Loucy (cell line): ENCODE measurements at regions not wholly inside any gene's neighbourhood (a gene's known extent, or its start where the extent isn't known, plus 50 kb on each side); places are given as distances from the start of the nearest gene placed in this dataset.

ENCODE experiments used
- H2AFZ ChIP-seq: fragments of 200-600 bp; sonication (generic); 2 replicates; pipeline ENCODE4 v1.6.0; 2016; ENCODE audit warnings: antibody characterized with exemption, mild to moderate bottlenecking, low read length, moderate library complexity
- H3F3A ChIP-seq: fragments of 200-600 bp; 2 replicates; pipeline ENCODE4 v1.6.0; 2016; ENCODE audit warnings: antibody characterized with exemption, low read depth, mild to moderate bottlenecking
- H3K27me3 ChIP-seq: fragments of 200-600 bp; sonication (generic); 2 replicates; pipeline ENCODE4 v1.6.1; 2014; ENCODE audit warnings: low read length, mild to moderate bottlenecking; ENCODE audit not compliant: insufficient read depth, poor library complexity, severe bottlenecking
- H3K36me3 ChIP-seq: fragments of 200-600 bp; sonication (generic); 2 replicates; pipeline ENCODE4 v1.6.1; 2016; ENCODE audit warnings: low read length; ENCODE audit not compliant: insufficient read depth
- H3K4me1 ChIP-seq: fragments of 200-600 bp; sonication (generic); 2 replicates; pipeline ENCODE4 v1.5.1; 2014; ENCODE audit warnings: low read length, mild to moderate bottlenecking; ENCODE audit not compliant: insufficient read depth, poor library complexity, severe bottlenecking
- H3K4me2 ChIP-seq: fragments of 200-600 bp; sonication (generic); 2 replicates; pipeline ENCODE4 v1.6.0; 2014; ENCODE audit warnings: antibody characterized with exemption, low read length, low read depth, mild to moderate bottlenecking; ENCODE audit not compliant: poor library complexity, severe bottlenecking
- H3K4me3 ChIP-seq: fragments of 200-600 bp; sonication (generic); 2 replicates; pipeline ENCODE4 v1.5.1; 2014; ENCODE audit warnings: low read length, mild to moderate bottlenecking, mixed read lengths; ENCODE audit not compliant: poor library complexity, severe bottlenecking
- H3K79me2 ChIP-seq: fragments of 200-600 bp; sonication (generic); 2 replicates; pipeline ENCODE4 v1.6.1; 2014; ENCODE audit warnings: low read length; ENCODE audit not compliant: insufficient read depth
- H3K9ac ChIP-seq: fragments of 200-600 bp; sonication (generic); 2 replicates; pipeline ENCODE4 v1.6.0; 2014; ENCODE audit warnings: mild to moderate bottlenecking, low read depth, low read length, moderate library complexity; ENCODE audit not compliant: poor library complexity, severe bottlenecking
- H3K9me2 ChIP-seq: fragments of 200-600 bp; sonication (generic); replicated peaks from 2 replicates; pipeline ENCODE4 v1.6.1; 2016; ENCODE audit warnings: low read depth, low read length, mixed read lengths
- H3K9me3 ChIP-seq: fragments of 200-600 bp; sonication (generic); 2 replicates; pipeline ENCODE4 v1.6.1; 2014; ENCODE audit warnings: mild to moderate bottlenecking, antibody characterized with exemption, low read length, low read depth; ENCODE audit not compliant: insufficient read depth
- H4K20me1 ChIP-seq: fragments of 200-600 bp; sonication (generic); 2 replicates; pipeline ENCODE4 v1.6.0; 2014; ENCODE audit warnings: antibody characterized with exemption, low read length, mild to moderate bottlenecking; ENCODE audit not compliant: insufficient read depth, poor library complexity, severe bottlenecking
- CTCF ChIP-seq: fragments of 200-600 bp; sonication (generic); conservative IDR thresholded peaks from 2 replicates; pipeline ENCODE4 v1.5.1; 2014; ENCODE audit warnings: mild to moderate bottlenecking, antibody characterized with exemption, low read length
- EZH2phosphoT487 ChIP-seq: fragments of 200-600 bp; IDR thresholded peaks from 2 replicates; pipeline ENCODE4 v1.6.1; 2018; ENCODE audit warnings: antibody characterized with exemption, mild to moderate bottlenecking, moderate library complexity, borderline replicate concordance

- no peaks in the 10 kb centered on the region for H3K27me3 ChIP-seq
- no peaks in the 10 kb centered on the region for H3K79me2 ChIP-seq
- no peaks in the 10 kb centered on the region for H3K9me2 ChIP-seq
- H3K4me2 ChIP-seq, result no peak overlapping the region
- no peak for TF ChIP-seq EZH2phosphoT487
- no peak for TF ChIP-seq CTCF
- no peaks in the 10 kb centered on the region for H4K20me1 ChIP-seq
- no peaks in the 10 kb centered on the region for H3F3A ChIP-seq
- H2AFZ ChIP-seq, result no peak overlapping the region
- no peak overlapping the region for H3K4me3 ChIP-seq
- no peak overlapping the region for H3K9ac ChIP-seq
- no peaks in the 10 kb centered on the region for H3K4me1 ChIP-seq
- H3K36me3 ChIP-seq, result no peaks in the 10 kb centered on the region
- H3K9me3 ChIP-seq, result no peaks in the 10 kb centered on the region
These were observed 95.9 kb upstream of the PRL start for GRCh38 chr6:22392711-22393110.

DNA sequence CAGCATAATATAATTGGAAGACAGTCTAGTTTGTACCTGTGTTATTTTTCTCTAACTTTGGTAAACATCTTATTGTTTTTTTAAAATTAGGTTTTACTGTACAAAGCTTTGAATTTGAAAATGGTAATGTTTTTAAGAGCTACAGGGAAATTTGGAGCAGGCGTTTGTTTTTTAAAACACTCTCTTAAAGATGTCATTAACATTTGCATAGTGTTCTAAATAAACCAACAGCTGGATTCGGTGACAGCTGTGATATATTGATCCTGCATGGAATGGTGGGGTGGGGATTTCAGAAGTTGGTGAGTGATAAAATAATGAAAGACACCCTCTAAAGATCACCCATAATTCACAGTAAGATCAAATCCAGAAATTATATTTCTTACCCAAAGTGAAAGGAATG lies 97.9 kb upstream of the PRL start:
- Histone ChIP-seq H3K9me3 (no peaks in the 10 kb centered on the region), H4K20me1 (no peaks in the 10 kb centered on the region), H3K4me3 (no peak overlapping the region), H3K9me2 (no peaks in the 10 kb centered on the region), H2AFZ (no peak overlapping the region), H3F3A (no peaks in the 10 kb centered on the region), H3K36me3 (no peaks in the 10 kb centered on the region), H3K4me2 (no peak overlapping the region), H3K4me1 (no peaks in the 10 kb centered on the region), H3K79me2 (no peaks in the 10 kb centered on the region), H3K9ac (no peak overlapping the region), H3K27me3 (no peaks in the 10 kb centered on the region)
- TF ChIP-seq EZH2phosphoT487 (no peak), CTCF (no peak)

GRCh38 chr6:22399693-22400092 lies 102.9 kb upstream of the PRL start:
- H3K4me2 ChIP-seq, result no peak overlapping the region
- H2AFZ ChIP-seq, result no peak overlapping the region
- no peaks in the 10 kb centered on the region for H3K79me2 ChIP-seq
- no peaks in the 10 kb centered on the region for H3K9me3 ChIP-seq
- H3K4me3 ChIP-seq, result no peak overlapping the region
- no peaks in the 10 kb centered on the region for H4K20me1 ChIP-seq
- H3K9me2 ChIP-seq, result no peaks in the 10 kb centered on the region
- TF ChIP-seq EZH2phosphoT487 (no peak), CTCF (no peak)
- no peaks in the 10 kb centered on the region for H3K36me3 ChIP-seq
- no peaks in the 10 kb centered on the region for H3K27me3 ChIP-seq
- H3K4me1 ChIP-seq, result no peaks in the 10 kb centered on the region
- H3K9ac ChIP-seq, result no peak overlapping the region
- H3F3A ChIP-seq, result no peaks in the 10 kb centered on the region
